GM12878 (cell line): ENCODE measurements at regions not wholly inside any gene's neighbourhood (a gene's known extent, or its start where the extent isn't known, plus 50 kb on each side); places are given as distances from the start of the nearest gene placed in this dataset.

Experiments
- ATAC-seq: fragments of 200-7000 bp; cut with Tn5 transposase; 3 replicates; pipeline ENCODE4 v1.9.1; 2020; ENCODE audit warnings: mild to moderate bottlenecking, moderate library complexity
- BruUV-seq: library from RNA; stranded (reverse); fragments of 400-500 nt; replicated peaks from 2 replicates; lab custom pipeline; 2021; lab: Mats Ljungman, UMichigan
- CTCF ChIA-PET: fragments of 300-600 bp; sonication (Branson Sonifier 250); formaldehyde crosslinking; extraction: SDS; loops from one replicate; lab custom pipeline; 2021; ENCODE audit warnings: inconsistent platforms; lab: Yijun Ruan, JAX
- POLR2A ChIA-PET: fragments of 350-600 bp; formaldehyde crosslinking; extraction: SDS; loops from one replicate; lab custom pipeline; 2021; ENCODE audit warnings: inconsistent platforms; lab: Charles Lee
- RAD21 ChIA-PET: fragments of 300-600 bp; sonication (Branson Sonifier 250); formaldehyde crosslinking; loops from one replicate; lab custom pipeline; 2023; ENCODE audit warnings: antibody characterized with exemption; ENCODE audit not compliant: unreplicated experiment; lab: Charles Lee
- SMC1A ChIA-PET: fragments of 300-600 bp; sonication (Branson Sonifier 250); formaldehyde crosslinking; loops from one replicate; lab custom pipeline; 2023; ENCODE audit not compliant: unreplicated experiment, uncharacterized antibody; lab: Charles Lee
- DNase-seq: peaks from one replicate; pipeline ENCODE4 v3.0.0-alpha.2; 2011; ENCODE audit warnings: low read depth, low spot score
- FAIRE-seq: peaks from 3 replicates; lab custom pipeline; 2011; peaks lifted over from hg19 to GRCh38; lab: Jason Lieb, UNC
- H2AFZ ChIP-seq: 2 replicates; pipeline ENCODE4 v1.6.0; 2011; ENCODE audit warnings: low read depth, low read length, control low read depth; ENCODE audit not compliant: control insufficient read depth
- H3K27ac ChIP-seq: 2 replicates; pipeline ENCODE4 v1.5.1; 2011; ENCODE audit warnings: control low read depth; ENCODE audit not compliant: control insufficient read depth, insufficient read depth
- H3K27me3 ChIP-seq, 2 experiments: replicated peaks in 1 of 2; 2 replicates each; pipeline versions ENCODE4 v1.6.0 to v1.6.1; 2011; ENCODE audit warnings: low read length in 1 of 2; ENCODE audit not compliant: control insufficient read depth in 2 of 2, insufficient read depth in 2 of 2
- H3K36me3 ChIP-seq, 2 experiments: 2 replicates each; pipeline ENCODE4 v1.5.1; 2011; ENCODE audit warnings: low read length in 1 of 2; ENCODE audit not compliant: control insufficient read depth in 2 of 2, insufficient read depth in 2 of 2
- H3K4me1 ChIP-seq: 2 replicates; pipeline ENCODE4 v1.6.1; 2011; ENCODE audit warnings: mild to moderate bottlenecking, low read length, moderate library complexity, mixed read lengths; ENCODE audit not compliant: control insufficient read depth, insufficient read depth
- H3K4me2 ChIP-seq: 2 replicates; pipeline ENCODE4 v1.6.0; 2011; ENCODE audit warnings: control low read depth; ENCODE audit not compliant: control insufficient read depth, insufficient read depth
- H3K4me3 ChIP-seq: fragments of 200-600 bp; sonication (generic); 2 replicates; pipeline ENCODE4 v1.5.1; 2016
- H3K79me2 ChIP-seq: 2 replicates; pipeline ENCODE4 v1.6.0; 2011; ENCODE audit warnings: low read length; ENCODE audit not compliant: control insufficient read depth, insufficient read depth
- H3K9ac ChIP-seq: 2 replicates; pipeline ENCODE4 v1.8.0; 2011; ENCODE audit warnings: low read length, control low read depth, mixed read lengths; ENCODE audit not compliant: control insufficient read depth, insufficient read depth
- H3K9me3 ChIP-seq: replicated peaks from 3 replicates; pipeline ENCODE4 v1.5.1; 2011; ENCODE audit warnings: mild to moderate bottlenecking, low read length; ENCODE audit not compliant: control insufficient read depth, insufficient read depth
- H4K20me1 ChIP-seq: 2 replicates; pipeline ENCODE4 v1.6.0; 2011; ENCODE audit not compliant: control insufficient read depth, insufficient read depth
- BCL11A ChIP-seq: IDR thresholded peaks from 2 replicates; pipeline ENCODE4 v1.6.1; 2011; ENCODE audit warnings: low read depth, low read length
- DPF2 ChIP-seq: fragments of 450-650 bp; IDR thresholded peaks from 2 replicates; pipeline ENCODE4 v1.6.1; 2017; ENCODE audit warnings: mild to moderate bottlenecking
- EP300 ChIP-seq, 2 experiments: fragments of 150-350 bp in 1 of 2; IDR thresholded peaks; 2 replicates each; pipeline ENCODE4 v1.6.1; 2011 to 2012; ENCODE audit warnings: low read depth in 2 of 2, low read length in 2 of 2, borderline replicate concordance in 1 of 2, improper control_type of control experiment in 1 of 2, inconsistent platforms in 1 of 2; ENCODE audit not compliant: control insufficient read depth in 1 of 2
- ETV6 ChIP-seq, 2 experiments: fragments of 450-650 bp in 1 of 2; IDR thresholded peaks in 1 of 2; conservative IDR thresholded peaks in 1 of 2; 2 replicates each; pipeline ENCODE4 v1.6.1; 2014; ENCODE audit warnings: antibody characterized with exemption in 1 of 2, borderline replicate concordance in 1 of 2, low read depth in 1 of 2, mild to moderate bottlenecking in 1 of 2, moderate library complexity in 1 of 2
- KAT2A ChIP-seq: conservative IDR thresholded peaks from 2 replicates; pipeline ENCODE4 v1.6.1; 2011; ENCODE audit warnings: low read depth, low read length; ENCODE audit not compliant: control insufficient read depth
- PAX5 ChIP-seq: IDR thresholded peaks from 2 replicates; pipeline ENCODE4 v1.6.1; 2011; ENCODE audit warnings: low read depth, low read length, borderline replicate concordance
- WGBS: methylation state at CpG from one replicate; pipeline ENCODE4 v1.1.6; 2016; ENCODE audit warnings: low lambda C conversion rate; ENCODE audit not compliant: insufficient replicate concordance, insufficient coverage; ENCODE audit errors: missing lambda C conversion rate; 5-methylcytosine and 5-hydroxymethylcytosine counted together
- in situ Hi-C: fragments of 300-500 bp; cut with MboI; formaldehyde crosslinking; loops from 9 replicates; pipeline ENCODE4 v1.14.3; 2018; ENCODE audit warnings: mixed read lengths
- intact Hi-C: fragments of 100-400 bp; cut with micrococcal nuclease; formaldehyde crosslinking; loops from one replicate; pipeline ENCODE4 v1.14.2; 2022; ENCODE audit not compliant: unreplicated experiment
- TF ChIP-seq, protein P1 (sequence below): fragments of 450-650 bp; IDR thresholded peaks from 2 replicates; pipeline ENCODE4 v1.6.1; 2018; ENCODE audit warnings: mild to moderate bottlenecking, low read depth, moderate library complexity; ENCODE audit not compliant: partially characterized antibody

DNA sequence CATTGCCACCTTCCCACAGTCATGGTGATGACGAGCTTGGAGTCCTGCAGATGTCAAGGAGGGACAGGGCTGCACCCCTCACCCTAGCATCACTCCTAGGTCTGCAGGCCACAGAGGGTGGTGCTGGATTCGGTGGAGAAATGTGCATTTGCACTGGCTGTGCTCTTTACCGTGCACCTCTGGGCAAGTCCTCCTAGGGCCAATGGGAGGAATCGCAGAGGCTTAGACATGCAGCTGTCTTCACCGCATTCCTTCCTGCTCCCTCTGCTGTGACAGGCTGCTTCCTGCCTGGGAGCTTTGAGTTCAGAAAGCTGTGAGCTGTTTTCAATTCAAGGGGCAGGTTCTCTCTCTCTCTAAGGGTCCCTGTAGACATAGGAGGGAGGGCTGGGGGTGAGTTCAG is 85.1 kb downstream of the EDN3 start:
- CTCF ChIA-PET, result no interaction called here
- in situ Hi-C loops, result no loop called here
- ATAC-seq, result no peak

More for the DNA sequence above, 85.1 kb downstream of the EDN3 start:
- no TSS peak for BruUV-seq
- SMC1A ChIA-PET, result no interaction called here
- TF ChIP-seq ETV6 (conservative IDR thresholded peaks at IDR 0.05 in 1 of 2, IDR thresholded peaks at IDR 0.05 in 1 of 2; ENCODE audit: borderline replicate concordance in 1 of 2, low read depth in 1 of 2) (no peak), PAX5 (no peak), DPF2 (no peak), KAT2A (no peak), EP300 (IDR thresholded peaks at IDR 0.05; ENCODE audit: borderline replicate concordance in 1 of 2, control insufficient read depth in 1 of 2, low read depth in 2 of 2, low read length in 2 of 2) (no peak), BCL11A (no peak)
- TF ChIP-seq, protein P1, sequence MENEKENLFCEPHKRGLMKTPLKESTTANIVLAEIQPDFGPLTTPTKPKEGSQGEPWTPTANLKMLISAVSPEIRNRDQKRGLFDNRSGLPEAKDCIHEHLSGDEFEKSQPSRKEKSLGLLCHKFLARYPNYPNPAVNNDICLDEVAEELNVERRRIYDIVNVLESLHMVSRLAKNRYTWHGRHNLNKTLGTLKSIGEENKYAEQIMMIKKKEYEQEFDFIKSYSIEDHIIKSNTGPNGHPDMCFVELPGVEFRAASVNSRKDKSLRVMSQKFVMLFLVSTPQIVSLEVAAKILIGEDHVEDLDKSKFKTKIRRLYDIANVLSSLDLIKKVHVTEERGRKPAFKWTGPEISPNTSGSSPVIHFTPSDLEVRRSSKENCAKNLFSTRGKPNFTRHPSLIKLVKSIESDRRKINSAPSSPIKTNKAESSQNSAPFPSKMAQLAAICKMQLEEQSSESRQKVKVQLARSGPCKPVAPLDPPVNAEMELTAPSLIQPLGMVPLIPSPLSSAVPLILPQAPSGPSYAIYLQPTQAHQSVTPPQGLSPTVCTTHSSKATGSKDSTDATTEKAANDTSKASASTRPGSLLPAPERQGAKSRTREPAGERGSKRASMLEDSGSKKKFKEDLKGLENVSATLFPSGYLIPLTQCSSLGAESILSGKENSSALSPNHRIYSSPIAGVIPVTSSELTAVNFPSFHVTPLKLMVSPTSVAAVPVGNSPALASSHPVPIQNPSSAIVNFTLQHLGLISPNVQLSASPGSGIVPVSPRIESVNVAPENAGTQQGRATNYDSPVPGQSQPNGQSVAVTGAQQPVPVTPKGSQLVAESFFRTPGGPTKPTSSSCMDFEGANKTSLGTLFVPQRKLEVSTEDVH, result no peak
- TF ChIP-seq, all 136 proteins: peak for 0
- no peaks in the 10 kb centered on the region; a peak in 3 of 4 replicates for H3K27me3 ChIP-seq
- H2AFZ ChIP-seq, result no peak overlapping the region
- no peak overlapping the region for H3K4me3 ChIP-seq
- H3K27ac ChIP-seq, result no peak overlapping the region
- no peak overlapping the region for H3K9ac ChIP-seq
- H4K20me1 ChIP-seq, result no peaks in the 10 kb centered on the region
- H3K4me1 ChIP-seq, result no peaks in the 10 kb centered on the region
- H3K36me3 ChIP-seq, result no peaks in the 10 kb centered on the region
- DNase-seq, result no peak
- RAD21 ChIA-PET, result no interaction called here
- no peak overlapping the region for H3K4me2 ChIP-seq
- H3K9me3 ChIP-seq, result no peaks in the 10 kb centered on the region
- 28% methylated on average over 5 of the region's 5 CpGs for WGBS
- no peak for FAIRE-seq
- POLR2A ChIA-PET, result no interaction called here
- H3K79me2 ChIP-seq, result no peaks in the 10 kb centered on the region
- intact Hi-C loops, result no loop called here
